ENCODE measurements at regions not wholly inside any gene's neighbourhood (a gene's known extent, or its start where the extent isn't known, plus 50 kb on each side); places are given as distances from the start of the nearest gene placed in this dataset.

DNA sequence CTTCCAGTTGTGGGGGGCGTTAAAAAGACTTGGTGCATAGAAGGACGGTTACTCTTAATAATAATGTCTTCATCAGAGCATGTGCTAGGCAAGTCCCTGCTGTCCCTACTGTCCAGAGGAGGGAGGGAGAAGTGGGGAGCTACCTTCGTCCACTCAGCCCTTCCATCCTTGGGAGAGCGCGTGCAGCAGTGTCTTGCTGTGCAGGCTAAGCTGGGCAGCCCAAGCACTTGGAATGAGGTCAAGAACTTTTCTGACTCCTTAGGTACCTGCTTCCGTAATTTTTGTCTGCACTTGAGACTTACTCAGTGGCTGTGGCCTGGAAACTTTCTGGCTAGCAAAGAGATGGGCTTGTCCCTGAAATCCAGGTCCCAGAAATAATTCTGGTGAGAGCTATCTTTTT lies 265.9 kb upstream of the SORCS1 start:
- H3K9ac ChIP-seq (ENCODE audit: low read length): no peak overlapping the region
- H3K9me2 ChIP-seq (ENCODE audit: low read depth, low read length): no peaks in the 10 kb centered on the region
- H3K9me3 ChIP-seq (ENCODE audit: low read length): no peaks in the 10 kb centered on the region
- no peaks in the 10 kb centered on the region for H3K79me2 ChIP-seq (ENCODE audit: insufficient read depth, low read length)
- no peaks in the 10 kb centered on the region for H3K36me3 ChIP-seq (ENCODE audit: insufficient read depth, low read length)
- no peak overlapping the region for H3K4me2 ChIP-seq (ENCODE audit: low read length)
- H2AFZ ChIP-seq (ENCODE audit: low read length): no peak overlapping the region
- H4K20me1 ChIP-seq (ENCODE audit: insufficient read depth, low read length): no peaks in the 10 kb centered on the region
- no peak overlapping the region for H3K27ac ChIP-seq (ENCODE audit: low read depth, low read length, poor library complexity, severe bottlenecking)
- H3F3A ChIP-seq (ENCODE audit: insufficient read depth, low read length): no peaks in the 10 kb centered on the region
- H3K4me1 ChIP-seq (ENCODE audit: insufficient read depth, low read length, severe bottlenecking): no peaks in the 10 kb centered on the region
- H3K27me3 ChIP-seq (ENCODE audit: insufficient read depth, low read length): no peaks in the 10 kb centered on the region
- H3K4me3 ChIP-seq (ENCODE audit: low read depth, low read length, poor library complexity, severe bottlenecking): no peak overlapping the region
- no peak for TF ChIP-seq EZH2 (IDR thresholded peaks at IDR 0.05; ENCODE audit: borderline replicate concordance, low read length)
- TF ChIP-seq, protein P1, sequence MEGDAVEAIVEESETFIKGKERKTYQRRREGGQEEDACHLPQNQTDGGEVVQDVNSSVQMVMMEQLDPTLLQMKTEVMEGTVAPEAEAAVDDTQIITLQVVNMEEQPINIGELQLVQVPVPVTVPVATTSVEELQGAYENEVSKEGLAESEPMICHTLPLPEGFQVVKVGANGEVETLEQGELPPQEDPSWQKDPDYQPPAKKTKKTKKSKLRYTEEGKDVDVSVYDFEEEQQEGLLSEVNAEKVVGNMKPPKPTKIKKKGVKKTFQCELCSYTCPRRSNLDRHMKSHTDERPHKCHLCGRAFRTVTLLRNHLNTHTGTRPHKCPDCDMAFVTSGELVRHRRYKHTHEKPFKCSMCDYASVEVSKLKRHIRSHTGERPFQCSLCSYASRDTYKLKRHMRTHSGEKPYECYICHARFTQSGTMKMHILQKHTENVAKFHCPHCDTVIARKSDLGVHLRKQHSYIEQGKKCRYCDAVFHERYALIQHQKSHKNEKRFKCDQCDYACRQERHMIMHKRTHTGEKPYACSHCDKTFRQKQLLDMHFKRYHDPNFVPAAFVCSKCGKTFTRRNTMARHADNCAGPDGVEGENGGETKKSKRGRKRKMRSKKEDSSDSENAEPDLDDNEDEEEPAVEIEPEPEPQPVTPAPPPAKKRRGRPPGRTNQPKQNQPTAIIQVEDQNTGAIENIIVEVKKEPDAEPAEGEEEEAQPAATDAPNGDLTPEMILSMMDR (IDR thresholded peaks at IDR 0.05; ENCODE audit: low read length): no peak

DNA sequence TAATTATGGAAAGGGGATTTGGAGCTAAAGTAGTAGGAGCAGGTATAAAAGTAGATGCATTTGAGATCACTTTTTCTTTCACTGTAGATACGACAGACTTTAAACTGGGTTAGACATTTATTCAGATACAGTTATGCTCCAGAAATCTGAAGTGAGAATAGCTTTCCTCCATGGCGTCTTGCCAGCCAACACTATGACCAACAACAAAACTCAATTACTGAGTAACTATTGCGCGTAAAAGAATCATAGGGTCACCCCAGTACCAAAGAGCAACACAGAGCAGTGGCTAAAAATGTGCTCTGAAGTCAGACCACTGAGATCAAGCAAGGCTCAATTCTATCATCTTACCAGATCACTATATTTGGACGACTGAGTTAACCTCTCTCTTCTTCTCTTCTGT lies 262.5 kb upstream of the SORCS1 start:
- Histone ChIP-seq H3F3A (ENCODE audit: insufficient read depth, low read length) (no peaks in the 10 kb centered on the region), H3K27me3 (ENCODE audit: insufficient read depth, low read length) (no peaks in the 10 kb centered on the region), H3K9ac (ENCODE audit: low read length) (no peak overlapping the region), H3K4me3 (ENCODE audit: low read depth, low read length, poor library complexity, severe bottlenecking) (no peak overlapping the region), H3K36me3 (ENCODE audit: insufficient read depth, low read length) (no peaks in the 10 kb centered on the region), H3K9me2 (ENCODE audit: low read depth, low read length) (no peaks in the 10 kb centered on the region), H3K4me1 (ENCODE audit: insufficient read depth, low read length, severe bottlenecking) (no peaks in the 10 kb centered on the region), H3K27ac (ENCODE audit: low read depth, low read length, poor library complexity, severe bottlenecking) (no peak overlapping the region), H4K20me1 (ENCODE audit: insufficient read depth, low read length) (no peaks in the 10 kb centered on the region), H2AFZ (ENCODE audit: low read length) (no peak overlapping the region), H3K4me2 (ENCODE audit: low read length) (no peak overlapping the region), H3K79me2 (ENCODE audit: insufficient read depth, low read length) (no peaks in the 10 kb centered on the region), H3K9me3 (ENCODE audit: low read length) (no peaks in the 10 kb centered on the region)
- TF ChIP-seq EZH2 (IDR thresholded peaks at IDR 0.05; ENCODE audit: borderline replicate concordance, low read length): no peak
- TF ChIP-seq, protein P1 (IDR thresholded peaks at IDR 0.05; ENCODE audit: low read length): no peak

- Histone ChIP-seq H3K4me2 (ENCODE audit: low read length) (no peak overlapping the region), H3K9ac (ENCODE audit: low read length) (no peak overlapping the region), H4K20me1 (ENCODE audit: insufficient read depth, low read length) (no peaks in the 10 kb centered on the region), H3K4me1 (ENCODE audit: insufficient read depth, low read length, severe bottlenecking) (no peaks in the 10 kb centered on the region), H3K4me3 (ENCODE audit: low read depth, low read length, poor library complexity, severe bottlenecking) (no peak overlapping the region), H3K36me3 (ENCODE audit: insufficient read depth, low read length) (no peaks in the 10 kb centered on the region), H3K27ac (ENCODE audit: low read depth, low read length, poor library complexity, severe bottlenecking) (no peak overlapping the region), H3K79me2 (ENCODE audit: insufficient read depth, low read length) (no peaks in the 10 kb centered on the region), H3K27me3 (ENCODE audit: insufficient read depth, low read length) (no peaks in the 10 kb centered on the region), H2AFZ (ENCODE audit: low read length) (no peak overlapping the region), H3K9me2 (ENCODE audit: low read depth, low read length) (no peaks in the 10 kb centered on the region), H3F3A (ENCODE audit: insufficient read depth, low read length) (no peaks in the 10 kb centered on the region), H3K9me3 (ENCODE audit: low read length) (no peaks in the 10 kb centered on the region)
- TF ChIP-seq EZH2 (IDR thresholded peaks at IDR 0.05; ENCODE audit: borderline replicate concordance, low read length): no peak
- TF ChIP-seq, protein P1 (IDR thresholded peaks at IDR 0.05; ENCODE audit: low read length): no peak
Measured at GRCh38 chr10:107425931-107426553, 261.5 kb upstream of the SORCS1 start.

All from OCI-LY1 (cell line).